ENCODE measurements at regions not wholly inside any gene's neighbourhood (a gene's known extent, or its start where the extent isn't known, plus 50 kb on each side); places are given as distances from the start of the nearest gene placed in this dataset.
"Not testable (repeated sequence)": the region's sequence is repeated elsewhere in the genome, so short reads cannot be mapped to it uniquely, and the experiment has no call there.

DNA sequence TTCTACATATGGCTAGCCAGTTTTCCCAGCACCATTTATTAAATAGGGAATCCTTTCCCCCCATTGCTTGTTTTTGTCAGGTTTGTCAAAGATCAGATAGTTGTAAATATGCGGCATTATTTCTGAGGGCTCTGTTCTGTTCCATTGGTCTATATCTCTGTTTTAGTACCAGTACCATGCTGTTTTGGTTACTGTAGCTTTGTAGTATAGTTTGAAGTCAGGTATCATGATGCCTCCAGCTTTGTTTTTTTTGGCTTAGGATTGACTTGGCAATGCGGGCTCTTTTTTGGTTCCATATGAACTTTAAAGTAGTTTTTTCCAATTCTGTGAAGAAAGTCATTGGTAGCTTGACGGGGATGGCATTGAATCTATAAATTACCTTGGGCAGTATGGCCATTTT is 60.0 kb upstream of the GPC3 start:
- not testable (repeated sequence) for H3K36me3 Mint-ChIP-seq, H3K4me3 Mint-ChIP-seq, H3K27me3 Mint-ChIP-seq, H3K4me1 Mint-ChIP-seq, H3K27ac Mint-ChIP-seq, H3K9me3 Mint-ChIP-seq

DNA sequence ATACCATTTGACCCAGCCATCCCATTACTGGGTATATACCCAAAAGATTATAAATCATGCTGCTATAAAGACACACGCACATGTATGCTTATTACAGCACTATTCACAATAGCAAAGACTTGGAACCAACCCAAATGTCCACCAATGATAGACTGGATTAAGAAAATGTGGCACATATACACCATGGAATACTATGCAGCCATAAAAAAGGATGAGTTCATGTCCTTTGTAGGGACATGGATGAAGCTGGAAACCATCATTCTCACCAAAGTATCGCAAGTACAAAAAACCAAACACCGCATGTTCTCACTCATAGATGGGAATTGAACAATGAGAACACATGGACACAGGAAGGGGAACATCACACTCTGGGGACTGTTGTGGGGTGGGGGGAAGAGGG is 81.7 kb upstream of the GPC3 start:
- not testable (repeated sequence) for H3K9me3 Mint-ChIP-seq, H3K36me3 Mint-ChIP-seq, H3K4me3 Mint-ChIP-seq, H3K27me3 Mint-ChIP-seq, H3K27ac Mint-ChIP-seq, H3K4me1 Mint-ChIP-seq

DNA sequence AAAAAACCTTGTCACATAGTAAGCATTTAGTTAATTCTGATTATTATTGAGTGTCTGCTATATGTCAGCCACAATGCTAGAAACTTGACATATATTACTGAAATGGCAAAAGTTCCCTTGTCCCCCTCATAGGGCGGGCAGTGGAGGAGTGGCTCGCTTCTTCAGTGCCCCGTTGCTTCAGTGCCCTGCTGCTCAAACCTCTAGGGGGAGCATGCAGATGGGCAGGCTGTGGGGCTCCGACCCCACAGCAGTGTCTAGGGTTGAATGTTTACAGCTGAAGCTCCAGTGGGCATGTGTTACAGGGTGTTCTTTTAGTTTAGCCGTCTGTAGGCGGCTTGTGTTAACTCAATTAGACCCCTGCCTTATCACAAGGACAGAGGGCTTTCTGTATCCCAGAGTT is 86.5 kb upstream of the GPC3 start:
- not testable (repeated sequence) for H3K27me3 Mint-ChIP-seq, H3K9me3 Mint-ChIP-seq, H3K36me3 Mint-ChIP-seq, H3K27ac Mint-ChIP-seq, H3K4me1 Mint-ChIP-seq, H3K4me3 Mint-ChIP-seq

DNA sequence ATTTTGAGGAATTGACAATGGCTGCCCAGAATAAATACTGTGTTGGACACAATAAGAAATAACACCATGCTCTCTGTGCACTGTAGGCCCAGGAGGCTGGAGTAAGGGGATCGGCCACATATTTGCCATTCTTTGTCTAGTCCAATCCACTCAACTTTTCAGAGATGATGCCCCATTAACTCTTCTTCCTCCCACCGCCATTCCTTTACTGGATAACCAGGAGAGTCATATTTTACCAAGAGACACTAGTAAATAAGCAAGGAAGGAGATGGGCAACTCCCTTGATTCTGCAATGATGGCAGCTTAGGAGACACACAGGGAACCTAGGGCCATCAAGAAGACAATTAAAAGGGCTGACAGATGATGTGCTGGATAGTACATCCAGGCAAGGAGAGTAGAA is 87.9 kb upstream of the GPC3 start:
- Mint-ChIP-seq H3K4me3 (no peak overlapping the region), H3K9me3 (no peaks in the 10 kb centered on the region), H3K4me1 (no peaks in the 10 kb centered on the region), H3K27me3 (no peaks in the 10 kb centered on the region), H3K36me3 (no peaks in the 10 kb centered on the region), H3K27ac (no peak overlapping the region)

DNA sequence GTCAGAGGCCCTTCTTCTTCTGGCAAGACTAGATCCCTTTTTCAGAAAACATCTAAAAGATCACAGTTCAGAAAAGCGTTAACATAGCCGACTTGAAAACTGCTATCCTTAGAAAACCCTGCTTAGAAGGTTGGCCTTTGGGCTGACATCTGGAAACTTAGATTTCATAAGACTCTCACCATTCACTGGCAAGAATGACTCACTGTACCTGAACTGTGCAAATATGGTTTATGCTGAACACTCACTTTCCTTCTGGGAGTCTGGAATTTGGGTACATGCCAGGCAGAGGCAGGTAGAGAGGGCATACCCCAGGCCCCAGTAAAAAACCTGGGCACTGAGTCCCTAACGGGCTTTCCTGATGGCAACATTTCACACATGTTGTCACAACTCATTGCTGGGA is 88.8 kb upstream of the GPC3 start:
- H3K36me3 Mint-ChIP-seq = peaks cover 2% of the 10 kb centered on the region
- no peak overlapping the region for H3K4me3 Mint-ChIP-seq
- H3K27ac Mint-ChIP-seq = no peak overlapping the region
- H3K9me3 Mint-ChIP-seq = no peaks in the 10 kb centered on the region
- H3K27me3 Mint-ChIP-seq = no peaks in the 10 kb centered on the region
- H3K4me1 Mint-ChIP-seq = no peaks in the 10 kb centered on the region

DNA sequence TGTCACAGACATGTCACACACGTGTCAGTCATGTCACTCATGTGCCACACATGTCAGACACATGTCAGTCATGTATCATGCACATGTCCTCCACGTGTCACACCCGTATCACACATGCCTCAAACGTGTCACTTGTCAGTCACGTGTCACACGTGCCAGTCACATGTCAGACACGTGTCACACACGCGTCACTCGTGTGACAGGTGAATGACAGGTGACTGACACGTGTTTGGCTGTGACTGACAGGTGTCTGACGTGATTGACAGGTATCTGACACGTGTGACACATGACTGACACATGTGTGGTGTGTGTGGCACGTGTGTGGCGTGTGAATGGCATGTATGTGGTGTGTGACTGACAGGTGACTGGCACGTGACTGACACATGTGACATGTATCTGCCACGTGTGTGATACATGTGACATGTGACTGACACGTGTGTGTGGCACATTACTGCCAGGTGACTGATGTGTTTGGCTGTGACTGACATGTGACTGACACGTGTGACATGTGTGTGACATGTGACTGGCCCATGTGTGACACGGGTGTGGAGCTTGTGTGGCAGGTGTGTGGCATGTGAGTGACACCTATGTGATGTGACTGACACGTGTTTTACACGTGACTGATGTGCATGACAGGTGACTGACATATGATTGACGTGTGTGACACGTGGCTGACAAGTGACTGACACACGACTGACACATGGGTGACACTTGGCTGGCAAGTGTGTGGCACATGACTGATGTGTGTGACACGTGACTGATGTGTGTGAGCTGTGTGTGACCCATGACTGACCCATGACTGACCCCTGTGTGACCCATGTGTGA is 90.7 kb upstream of the GPC3 start:
- Mint-ChIP-seq H3K36me3 (peaks cover 2% of the 10 kb centered on the region), H3K27me3 (no peaks in the 10 kb centered on the region), H3K4me3 (no peak overlapping the region), H3K27ac (no peak overlapping the region), H3K9me3 (no peaks in the 10 kb centered on the region), H3K4me1 (no peaks in the 10 kb centered on the region)

DNA sequence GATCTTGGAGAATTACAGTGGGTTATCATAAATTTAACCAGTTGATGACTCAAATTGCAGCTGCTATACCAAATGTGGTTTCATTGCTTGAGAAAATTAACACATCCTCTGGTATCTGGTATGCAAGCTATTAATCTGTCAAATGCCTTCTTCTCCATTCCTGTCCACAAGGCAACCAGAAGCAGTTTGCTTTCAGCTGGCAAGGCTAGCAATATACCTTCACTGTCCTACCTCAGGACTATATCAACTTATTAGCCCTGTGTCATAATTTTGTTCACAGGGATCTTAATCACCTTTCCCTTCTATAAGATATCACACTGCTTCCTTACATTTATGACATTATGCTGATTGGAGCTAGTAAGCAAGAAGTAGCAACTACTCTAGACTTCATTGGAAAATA is 110.0 kb upstream of the GPC3 start:
- Mint-ChIP-seq H3K36me3 (no peaks in the 10 kb centered on the region), H3K4me1 (no peaks in the 10 kb centered on the region), H3K27ac (no peak overlapping the region), H3K4me3 (no peak overlapping the region), H3K27me3 (no peaks in the 10 kb centered on the region), H3K9me3 (no peaks in the 10 kb centered on the region)

DNA sequence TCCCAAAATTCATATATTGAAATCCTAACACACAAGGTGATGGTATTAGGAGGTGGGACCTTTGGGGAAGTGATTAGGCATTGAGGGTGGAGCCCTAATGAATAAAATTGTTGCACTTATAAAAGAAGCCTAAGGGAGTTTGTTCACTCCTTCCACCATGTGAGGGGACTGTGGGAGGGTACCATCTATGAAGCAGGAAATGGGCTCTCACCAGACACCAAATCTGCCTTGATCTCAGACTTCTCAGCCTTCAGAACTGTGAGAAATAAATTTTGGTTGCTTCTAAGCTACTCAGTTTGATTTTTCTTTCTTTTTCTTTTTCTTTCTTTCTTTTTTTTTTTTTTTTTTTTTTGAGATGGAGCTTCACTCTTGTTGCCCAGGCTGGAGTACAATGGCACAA is 116.2 kb upstream of the GPC3 start:
- H3K4me3 Mint-ChIP-seq = no peak overlapping the region
- no peaks in the 10 kb centered on the region for H3K27me3 Mint-ChIP-seq
- H3K36me3 Mint-ChIP-seq = no peaks in the 10 kb centered on the region
- H3K4me1 Mint-ChIP-seq = no peaks in the 10 kb centered on the region
- H3K9me3 Mint-ChIP-seq = no peaks in the 10 kb centered on the region
- H3K27ac Mint-ChIP-seq = no peak overlapping the region

DNA sequence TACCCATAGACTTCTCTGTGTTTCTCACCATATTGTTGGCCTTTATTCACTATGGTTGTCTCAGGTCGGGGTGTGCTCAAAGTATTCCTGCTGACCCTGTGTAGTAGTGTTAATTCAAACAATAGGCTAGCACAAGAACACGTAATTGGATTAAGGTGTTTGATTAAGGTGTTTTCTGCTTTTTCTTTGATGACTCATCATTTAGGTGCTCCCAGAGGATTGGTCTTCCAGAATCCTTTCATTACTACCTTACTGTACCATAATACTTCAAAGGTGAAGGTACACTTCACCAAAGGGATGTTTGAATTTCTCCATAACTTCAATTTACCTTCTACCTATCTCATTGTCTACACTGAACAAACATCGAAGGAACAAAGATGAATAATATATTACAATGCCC is 121.7 kb upstream of the CCDC160 start:
- Mint-ChIP-seq H3K4me1 (no peaks in the 10 kb centered on the region), H3K27me3 (no peaks in the 10 kb centered on the region), H3K9me3 (peaks cover 6% of the 10 kb centered on the region), H3K4me3 (no peak overlapping the region), H3K27ac (no peak overlapping the region), H3K36me3 (no peaks in the 10 kb centered on the region)

DNA sequence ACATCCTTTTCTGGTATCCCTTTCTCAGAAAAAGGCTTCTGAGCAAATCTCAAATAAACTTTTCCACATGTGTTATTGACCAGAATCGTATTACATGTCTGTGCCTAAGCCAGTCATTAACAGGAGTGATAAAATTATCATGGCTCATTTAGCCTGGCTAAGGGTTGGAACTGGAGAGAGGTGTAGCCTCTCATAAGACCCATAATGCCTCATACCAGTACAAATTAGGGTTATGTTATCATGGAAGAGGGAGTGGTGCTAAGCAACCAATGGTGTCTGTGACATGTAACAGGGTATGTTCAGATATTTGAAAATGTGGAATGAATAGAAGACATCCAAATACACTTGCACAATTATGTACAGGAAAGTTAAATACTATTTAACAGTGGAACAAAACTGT is 99.6 kb upstream of the CCDC160 start:
- no peak overlapping the region for H3K4me3 Mint-ChIP-seq
- H3K36me3 Mint-ChIP-seq = no peaks in the 10 kb centered on the region
- no peaks in the 10 kb centered on the region for H3K4me1 Mint-ChIP-seq
- H3K27ac Mint-ChIP-seq = no peak overlapping the region
- no peaks in the 10 kb centered on the region for H3K27me3 Mint-ChIP-seq
- H3K9me3 Mint-ChIP-seq = no peaks in the 10 kb centered on the region

DNA sequence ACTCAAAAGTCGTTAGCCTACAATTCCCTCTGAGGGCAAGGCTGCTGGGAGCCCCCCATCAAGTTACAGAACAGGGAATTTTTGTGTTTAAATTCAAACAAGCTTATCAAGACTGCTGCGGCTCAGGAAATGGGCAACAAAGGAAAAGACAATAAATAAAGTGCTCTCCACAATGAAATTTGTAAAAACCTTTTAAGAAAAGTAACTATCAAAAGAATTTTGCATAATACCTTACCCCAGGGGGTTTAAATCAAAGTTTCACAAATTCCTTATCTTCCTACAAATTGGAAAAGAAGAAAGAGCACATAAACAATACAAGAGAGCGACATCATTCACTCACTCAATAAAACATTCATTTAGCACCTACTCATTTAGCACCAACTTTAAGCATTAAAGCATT is 97.9 kb upstream of the CCDC160 start:
- Mint-ChIP-seq H3K9me3 (no peaks in the 10 kb centered on the region), H3K27me3 (no peaks in the 10 kb centered on the region), H3K4me3 (no peak overlapping the region), H3K36me3 (no peaks in the 10 kb centered on the region), H3K4me1 (peaks cover under 1% of the 10 kb centered on the region), H3K27ac (no peak overlapping the region)

DNA sequence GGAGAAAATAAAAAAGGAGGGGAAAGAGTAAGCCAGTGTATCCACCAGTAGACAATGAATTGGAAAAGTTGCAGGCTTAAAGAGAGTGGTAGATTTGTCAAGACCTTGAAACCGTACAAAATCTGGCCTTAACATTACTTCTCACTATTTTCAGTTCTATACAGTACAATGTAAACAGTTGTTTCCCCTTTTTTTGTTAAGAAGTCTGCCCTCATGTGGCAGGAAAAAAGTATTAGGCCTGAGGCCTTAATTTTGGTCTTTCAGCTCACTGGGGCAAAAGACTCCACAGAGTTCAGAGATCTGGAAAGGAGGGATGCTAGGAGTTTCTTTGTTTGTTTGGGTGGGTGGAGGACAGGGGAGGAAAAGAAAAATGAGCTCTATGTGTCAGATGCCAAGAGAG is 92.8 kb upstream of the CCDC160 start:
- Mint-ChIP-seq H3K4me1 (peaks cover 5% of the 10 kb centered on the region), H3K9me3 (no peaks in the 10 kb centered on the region), H3K4me3 (no peak overlapping the region), H3K36me3 (no peaks in the 10 kb centered on the region), H3K27me3 (no peaks in the 10 kb centered on the region), H3K27ac (peak overlapping the region; percentile 68)

DNA sequence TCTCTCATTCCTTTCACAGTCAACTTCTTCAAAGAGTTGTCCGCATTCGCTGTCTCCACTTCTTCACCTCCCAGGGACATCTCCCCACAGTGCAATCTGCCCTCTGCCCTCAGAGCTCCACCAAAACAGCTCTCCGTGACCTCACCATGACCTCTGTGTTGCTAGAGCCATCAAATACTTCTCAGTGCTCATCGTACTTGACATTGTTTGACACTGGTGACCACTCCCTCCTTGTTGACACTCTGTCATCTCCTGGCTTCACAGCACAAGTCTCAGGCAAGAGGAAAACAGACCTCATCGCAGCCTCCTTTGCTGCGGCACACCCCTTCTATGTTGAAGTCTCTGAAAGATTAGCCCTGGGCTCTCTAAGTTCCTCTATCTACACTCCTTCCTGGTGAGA is 90.5 kb upstream of the CCDC160 start:
- Mint-ChIP-seq H3K27ac (no peak overlapping the region), H3K9me3 (no peaks in the 10 kb centered on the region), H3K36me3 (no peaks in the 10 kb centered on the region), H3K4me3 (no peak overlapping the region), H3K27me3 (no peaks in the 10 kb centered on the region), H3K4me1 (peaks cover 5% of the 10 kb centered on the region)

DNA sequence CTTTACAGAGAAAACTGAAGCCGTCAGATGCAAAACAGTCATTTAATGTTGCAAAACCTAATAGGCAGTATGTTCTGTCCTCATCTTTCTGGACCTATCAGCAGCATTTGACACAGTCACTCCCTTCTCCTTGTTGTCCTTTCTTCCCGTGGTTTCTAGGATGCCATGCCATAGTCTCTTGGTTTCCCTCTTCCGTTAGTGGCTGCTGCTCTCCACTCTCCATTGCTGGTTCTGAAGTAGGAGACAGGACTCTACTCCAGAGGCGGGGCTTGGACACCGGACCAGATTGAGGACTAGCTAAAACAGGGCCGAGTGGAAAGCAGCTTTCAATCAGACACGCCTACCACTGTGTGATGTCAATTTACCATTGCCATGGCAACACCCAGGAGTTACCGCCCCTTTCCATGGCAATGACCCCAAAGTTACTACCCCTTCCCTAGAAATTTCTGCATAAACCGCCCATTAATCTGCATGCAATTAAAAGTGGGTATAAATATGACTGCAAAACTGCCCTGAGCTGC is 88.8 kb upstream of the CCDC160 start:
- Mint-ChIP-seq H3K9me3 (no peaks in the 10 kb centered on the region), H3K4me1 (peaks cover 5% of the 10 kb centered on the region), H3K27ac (no peak overlapping the region), H3K27me3 (no peaks in the 10 kb centered on the region), H3K4me3 (no peak overlapping the region), H3K36me3 (no peaks in the 10 kb centered on the region)

DNA sequence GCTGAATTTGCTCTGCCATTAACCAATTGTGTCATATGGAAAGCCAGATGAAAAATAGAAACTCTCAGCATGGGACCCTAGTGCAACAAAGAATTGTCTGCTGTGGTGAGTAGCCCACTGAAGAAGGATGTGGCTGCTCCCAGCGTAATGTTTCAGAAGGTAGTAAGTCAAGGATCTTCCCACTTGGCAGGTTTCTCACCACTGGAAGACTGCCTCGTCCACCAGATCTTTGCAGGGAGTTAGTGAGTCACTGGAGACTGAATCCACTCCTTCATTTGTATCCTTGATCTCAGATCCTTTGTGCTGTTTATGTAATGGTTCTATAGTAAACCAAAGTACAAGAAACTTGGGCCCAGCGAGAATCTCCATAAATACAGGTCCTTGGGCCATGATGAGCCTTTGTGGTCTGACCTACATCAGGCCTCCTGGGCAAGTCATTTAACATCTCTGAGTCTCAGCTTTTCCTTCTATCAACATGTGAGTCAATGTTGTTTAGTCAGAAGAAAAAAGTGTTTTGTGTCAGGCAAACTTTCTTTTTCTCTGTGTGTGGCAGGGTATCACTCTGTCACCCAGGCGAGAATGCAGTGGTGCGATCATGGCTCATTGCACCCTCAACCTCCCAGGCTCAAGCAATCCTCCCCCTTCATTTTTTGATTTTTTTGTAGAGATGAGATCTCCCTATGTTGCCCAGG is 78.0 kb upstream of the CCDC160 start:
- H3K27ac Mint-ChIP-seq = no peak overlapping the region
- no peaks in the 10 kb centered on the region for H3K36me3 Mint-ChIP-seq
- no peaks in the 10 kb centered on the region for H3K27me3 Mint-ChIP-seq
- peaks cover 4% of the 10 kb centered on the region for H3K4me1 Mint-ChIP-seq
- no peak overlapping the region for H3K4me3 Mint-ChIP-seq
- no peaks in the 10 kb centered on the region for H3K9me3 Mint-ChIP-seq

DNA sequence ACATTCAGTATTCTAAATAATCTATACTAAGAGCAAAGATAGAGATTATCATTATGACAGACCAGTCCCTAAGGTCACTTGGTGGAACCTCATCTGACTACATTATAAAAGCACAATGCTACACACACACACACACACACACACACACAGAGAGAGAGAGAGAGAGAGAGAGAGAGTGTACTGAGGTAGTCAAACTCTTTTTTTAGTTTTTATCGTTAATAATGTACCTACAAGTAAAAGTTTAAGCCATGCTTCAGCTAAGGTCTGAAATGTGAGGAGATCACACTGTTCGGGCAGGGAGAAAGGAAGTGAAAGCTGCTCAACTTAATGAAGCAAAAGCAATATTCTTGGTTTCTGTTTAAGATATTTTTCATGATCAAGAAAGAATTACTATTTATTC is 75.8 kb upstream of the CCDC160 start:
- Mint-ChIP-seq H3K4me1 (peaks cover 4% of the 10 kb centered on the region), H3K36me3 (peaks cover 2% of the 10 kb centered on the region), H3K9me3 (no peaks in the 10 kb centered on the region), H3K4me3 (no peak overlapping the region), H3K27me3 (no peaks in the 10 kb centered on the region), H3K27ac (no peak overlapping the region)
